ENCODE measurements at regions not wholly inside any gene's neighbourhood (a gene's known extent, or its start where the extent isn't known, plus 50 kb on each side); places are given as distances from the start of the nearest gene placed in this dataset.
"Not testable (repeated sequence)": the region's sequence is repeated elsewhere in the genome, so short reads cannot be mapped to it uniquely, and the experiment has no call there.

DNA sequence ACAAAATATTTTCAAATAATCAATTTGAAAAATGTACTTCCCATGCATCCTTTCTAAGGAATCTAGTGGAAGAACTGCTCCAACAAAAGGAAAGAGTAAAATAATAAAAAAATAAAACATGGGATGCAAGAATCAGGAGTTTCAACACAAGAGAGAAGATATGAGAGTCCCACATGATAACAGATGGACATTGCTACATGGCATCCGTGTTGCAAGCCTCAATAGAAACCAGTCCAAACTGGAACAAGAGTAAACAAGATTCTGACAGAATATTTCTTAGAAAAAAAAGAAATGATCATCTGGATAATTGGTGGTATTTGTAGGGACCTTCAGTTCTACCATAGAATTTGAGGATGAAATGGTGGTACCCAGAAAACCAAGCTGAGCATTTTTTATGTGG, 186.8 kb downstream of the FRK start:
- DNase-seq: no peak
- intact Hi-C loops (cut with DNase I): no loop called here
- no peak for ATAC-seq (ENCODE audit: low FRiP score)
- no peaks in the 10 kb centered on the region for H3K9me3 ChIP-seq (ENCODE audit: control insufficient read depth, low read length)
- no peaks in the 10 kb centered on the region for H3K36me3 ChIP-seq (ENCODE audit: control insufficient read depth in 1 of 2, insufficient read depth in 2 of 2, low read length in 1 of 2)
- no peak overlapping the region for H3K27ac ChIP-seq (ENCODE audit: low read depth in 1 of 2, low read length in 2 of 2)
- no peaks in the 10 kb centered on the region for H3K4me1 ChIP-seq (ENCODE audit: control insufficient read depth in 1 of 2, insufficient read depth in 2 of 2, low read length in 2 of 2)
- H3K4me3 ChIP-seq (ENCODE audit: low read length in 2 of 2): no peak overlapping the region
- 73 to 77% methylated on average over 1 of the region's 1 CpG for WGBS, 2 donors
- H3K27me3 ChIP-seq (ENCODE audit: control insufficient read depth in 1 of 2, insufficient read depth in 2 of 2, low read length in 1 of 2): no peaks in the 10 kb centered on the region

DNA sequence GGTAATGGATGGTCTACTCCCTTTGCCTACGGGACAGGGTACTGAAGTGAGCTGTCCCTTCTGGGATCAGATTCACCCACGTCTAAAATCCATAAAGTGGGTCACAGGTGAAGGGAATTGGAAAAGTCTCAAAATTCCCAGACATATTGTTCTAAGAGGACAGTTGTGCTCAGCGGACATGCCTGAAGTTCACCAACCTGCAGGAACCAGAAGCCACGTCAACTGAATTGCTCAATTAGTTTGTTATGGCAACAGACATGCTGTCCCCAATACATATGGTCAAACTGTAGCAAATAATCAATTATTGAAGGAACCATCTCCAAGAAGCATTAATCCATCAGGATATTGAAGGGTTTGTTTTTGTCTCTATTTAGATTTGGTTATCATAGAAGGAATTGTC, 190.2 kb downstream of the FRK start:
- Histone ChIP-seq H3K4me3 (ENCODE audit: low read length in 2 of 2) (no peak overlapping the region), H3K27ac (ENCODE audit: low read depth in 1 of 2, low read length in 2 of 2) (no peak overlapping the region), H3K36me3 (ENCODE audit: control insufficient read depth in 1 of 2, insufficient read depth in 2 of 2, low read length in 1 of 2) (no peaks in the 10 kb centered on the region), H3K9me3 (ENCODE audit: control insufficient read depth, low read length) (peaks cover 1% of the 10 kb centered on the region), H3K27me3 (ENCODE audit: control insufficient read depth in 1 of 2, insufficient read depth in 2 of 2, low read length in 1 of 2) (no peaks in the 10 kb centered on the region), H3K4me1 (ENCODE audit: control insufficient read depth in 1 of 2, insufficient read depth in 2 of 2, low read length in 2 of 2) (no peaks in the 10 kb centered on the region)
- DNase-seq (no peak), ATAC-seq (ENCODE audit: low FRiP score) (no peak)
- WGBS, 2 donors: 75 to 89% methylated on average over 4 of the region's 4 CpGs
- intact Hi-C loops (cut with DNase I): no loop called here

DNA sequence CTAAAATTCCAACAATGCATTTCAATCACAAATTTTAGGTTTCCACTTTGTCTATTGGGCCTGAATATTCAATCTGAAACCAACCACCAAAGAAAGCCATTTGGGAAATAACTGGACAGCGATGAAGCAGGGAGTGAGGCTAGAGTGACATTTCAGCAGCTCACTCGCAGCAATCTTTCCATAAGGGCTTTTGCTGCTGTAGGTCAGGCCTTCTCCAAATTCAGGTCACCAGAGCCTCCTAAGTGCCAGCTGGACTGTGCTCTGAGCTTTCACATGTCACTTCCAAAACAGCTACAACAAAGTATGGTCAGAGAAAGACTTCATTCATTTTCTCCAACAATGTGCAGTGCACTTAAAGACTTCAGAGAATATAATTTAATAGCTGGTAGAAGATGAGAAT, 194.8 kb downstream of the FRK start:
- no peak overlapping the region for H3K27ac ChIP-seq (ENCODE audit: low read depth in 1 of 2, low read length in 2 of 2)
- no peak overlapping the region for H3K4me3 ChIP-seq (ENCODE audit: low read length in 2 of 2)
- no peak for ATAC-seq (ENCODE audit: low FRiP score)
- peaks cover 1% of the 10 kb centered on the region for H3K9me3 ChIP-seq (ENCODE audit: control insufficient read depth, low read length)
- no peaks in the 10 kb centered on the region for H3K27me3 ChIP-seq (ENCODE audit: control insufficient read depth in 1 of 2, insufficient read depth in 2 of 2, low read length in 1 of 2)
- no peaks in the 10 kb centered on the region for H3K4me1 ChIP-seq (ENCODE audit: control insufficient read depth in 1 of 2, insufficient read depth in 2 of 2, low read length in 2 of 2)
- intact Hi-C loops (cut with DNase I): no loop called here
- no peaks in the 10 kb centered on the region for H3K36me3 ChIP-seq (ENCODE audit: control insufficient read depth in 1 of 2, insufficient read depth in 2 of 2, low read length in 1 of 2)
- no peak for DNase-seq
- 85% methylated on average over 2 of the region's 2 CpGs for WGBS, 2 donors

DNA sequence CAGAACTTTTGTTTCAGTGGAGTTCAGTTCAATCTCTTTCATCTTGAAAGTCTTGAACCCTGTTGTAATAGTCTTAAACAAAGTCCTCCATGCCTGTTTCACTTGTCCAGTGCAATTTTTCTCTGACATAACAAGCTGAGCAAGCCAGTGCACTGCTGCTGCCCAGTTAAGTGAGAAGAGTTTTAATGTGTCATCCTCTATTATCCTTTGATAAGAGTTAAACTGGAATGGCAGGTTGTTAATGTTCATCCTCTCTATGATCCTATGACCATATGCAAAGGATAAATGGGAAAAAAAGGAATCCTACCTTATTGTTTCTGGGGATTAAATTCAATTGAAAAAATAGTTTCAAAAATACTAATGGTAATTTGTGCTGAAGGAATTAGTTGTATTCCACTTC, 197.5 kb downstream of the FRK start:
- H3K4me3 ChIP-seq (ENCODE audit: low read length in 2 of 2): no peak overlapping the region
- H3K4me1 ChIP-seq (ENCODE audit: control insufficient read depth in 1 of 2, insufficient read depth in 2 of 2, low read length in 2 of 2): no peaks in the 10 kb centered on the region
- no peaks in the 10 kb centered on the region for H3K27me3 ChIP-seq (ENCODE audit: control insufficient read depth in 1 of 2, insufficient read depth in 2 of 2, low read length in 1 of 2)
- DNase-seq: no peak
- peaks cover 3% of the 10 kb centered on the region for H3K9me3 ChIP-seq (ENCODE audit: control insufficient read depth, low read length)
- no peak for ATAC-seq (ENCODE audit: low FRiP score)
- H3K27ac ChIP-seq (ENCODE audit: low read depth in 1 of 2, low read length in 2 of 2): no peak overlapping the region
- intact Hi-C loops (cut with DNase I): no loop called here
- H3K36me3 ChIP-seq (ENCODE audit: control insufficient read depth in 1 of 2, insufficient read depth in 2 of 2, low read length in 1 of 2): no peaks in the 10 kb centered on the region

DNA sequence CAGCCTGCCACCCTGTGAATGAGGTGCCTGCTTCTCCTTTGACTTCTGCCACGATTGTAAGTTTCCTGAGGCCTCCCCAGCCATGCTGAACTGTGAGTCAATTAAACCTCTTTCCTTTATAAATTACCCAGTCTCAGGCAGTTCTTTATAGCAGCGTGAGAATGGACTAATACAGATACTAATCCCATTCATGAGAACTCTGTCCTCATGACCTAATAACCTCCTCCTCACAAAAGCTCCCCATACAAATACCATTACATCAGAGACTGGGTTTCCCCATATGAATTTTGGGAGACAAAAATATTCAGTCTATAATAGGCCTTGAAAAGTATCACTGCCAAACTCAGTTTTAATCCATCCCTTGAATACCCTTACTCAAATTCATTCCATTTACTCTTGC, 199.0 kb downstream of the FRK start:
- ATAC-seq (ENCODE audit: low FRiP score); intact Hi-C loops (cut with DNase I); H3K27ac ChIP-seq (ENCODE audit: low read depth in 1 of 2, low read length in 2 of 2); H3K27me3 ChIP-seq (ENCODE audit: control insufficient read depth in 1 of 2, insufficient read depth in 2 of 2, low read length in 1 of 2); H3K36me3 ChIP-seq (ENCODE audit: control insufficient read depth in 1 of 2, insufficient read depth in 2 of 2, low read length in 1 of 2); DNase-seq; H3K9me3 ChIP-seq (ENCODE audit: control insufficient read depth, low read length); H3K4me3 ChIP-seq (ENCODE audit: low read length in 2 of 2); H3K4me1 ChIP-seq (ENCODE audit: control insufficient read depth in 1 of 2, insufficient read depth in 2 of 2, low read length in 2 of 2): not testable (repeated sequence)
- whole genome bisulfite sequencing, 2 donors: 51 to 65% methylated on average over 2 of the region's 2 CpGs

DNA sequence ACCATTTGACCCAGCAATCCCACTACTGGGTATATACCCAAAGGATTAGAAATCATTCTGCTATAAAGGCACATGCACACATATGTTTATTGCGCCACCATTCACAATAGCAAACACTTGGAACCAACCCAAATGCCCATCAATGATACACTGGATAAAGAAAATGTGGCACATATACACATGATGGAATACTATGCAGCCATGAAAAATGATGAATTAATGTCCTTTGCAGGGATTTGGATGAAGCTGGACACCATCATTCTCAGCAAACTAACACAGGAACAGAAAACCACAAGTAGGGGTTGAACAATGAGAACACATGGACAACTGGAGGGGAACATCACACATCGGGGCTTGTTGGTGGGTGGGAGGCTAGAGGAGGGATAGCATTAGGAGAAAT, 201.1 kb downstream of the FRK start:
- H3K36me3 ChIP-seq (ENCODE audit: control insufficient read depth in 1 of 2, insufficient read depth in 2 of 2, low read length in 1 of 2); ATAC-seq (ENCODE audit: low FRiP score); H3K9me3 ChIP-seq (ENCODE audit: control insufficient read depth, low read length); intact Hi-C loops (cut with DNase I); H3K4me3 ChIP-seq (ENCODE audit: low read length in 2 of 2); H3K27me3 ChIP-seq (ENCODE audit: control insufficient read depth in 1 of 2, insufficient read depth in 2 of 2, low read length in 1 of 2); H3K27ac ChIP-seq (ENCODE audit: low read depth in 1 of 2, low read length in 2 of 2); DNase-seq; H3K4me1 ChIP-seq (ENCODE audit: control insufficient read depth in 1 of 2, insufficient read depth in 2 of 2, low read length in 2 of 2): not testable (repeated sequence)
- 94% methylated on average over 2 of the region's 2 CpGs for WGBS, 2 donors

DNA sequence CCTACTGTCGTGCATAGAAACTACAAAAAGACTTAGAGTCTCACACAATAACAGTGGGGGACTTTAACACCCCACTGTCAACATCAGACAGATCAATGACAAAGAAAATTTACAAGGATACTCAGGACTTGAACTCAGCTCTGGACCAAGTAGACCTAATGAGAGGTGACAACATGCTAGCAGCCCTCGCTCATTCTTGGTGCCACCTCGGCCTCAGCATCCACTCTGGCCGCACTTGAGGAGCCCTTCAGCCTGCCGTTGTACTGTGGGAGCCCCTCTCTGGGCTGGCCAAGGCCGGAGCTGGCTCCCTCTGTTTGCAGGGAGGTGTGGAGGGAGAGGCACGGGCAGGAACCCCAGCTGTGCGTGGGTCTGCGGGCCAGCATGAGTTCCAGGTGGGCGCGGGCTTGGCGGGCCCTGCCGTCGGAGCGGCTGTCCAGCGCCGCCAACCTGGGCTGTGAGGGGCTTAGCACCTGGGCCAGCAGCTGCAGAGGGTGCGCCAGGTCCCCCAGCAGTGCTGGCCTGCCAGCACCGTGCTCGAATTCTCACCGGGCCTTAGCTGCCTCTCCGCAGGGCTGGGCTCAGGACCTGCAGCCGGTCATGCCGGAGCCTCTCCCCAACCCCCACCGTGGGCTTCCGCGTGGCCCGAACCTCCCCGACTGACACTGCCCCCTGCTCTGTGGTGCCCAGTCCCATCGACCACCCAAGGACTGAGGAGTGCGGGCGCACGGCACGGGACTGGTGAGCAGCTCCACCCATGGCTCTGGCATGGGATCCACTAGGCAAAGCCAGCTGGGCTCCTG, 205.6 kb downstream of the FRK start:
- DNase-seq: no peak
- H3K27ac ChIP-seq (ENCODE audit: low read depth in 1 of 2, low read length in 2 of 2): no peak overlapping the region
- H3K4me3 ChIP-seq (ENCODE audit: low read length in 2 of 2): no peak overlapping the region
- intact Hi-C loops (cut with DNase I): no loop called here
- peaks cover 6% of the 10 kb centered on the region for H3K9me3 ChIP-seq (ENCODE audit: control insufficient read depth, low read length)
- no peaks in the 10 kb centered on the region for H3K4me1 ChIP-seq (ENCODE audit: control insufficient read depth in 1 of 2, insufficient read depth in 2 of 2, low read length in 2 of 2)
- no peaks in the 10 kb centered on the region for H3K36me3 ChIP-seq (ENCODE audit: control insufficient read depth in 1 of 2, insufficient read depth in 2 of 2, low read length in 1 of 2)
- H3K27me3 ChIP-seq (ENCODE audit: control insufficient read depth in 1 of 2, insufficient read depth in 2 of 2, low read length in 1 of 2): no peaks in the 10 kb centered on the region
- ATAC-seq (ENCODE audit: low FRiP score): no peak
- 94 to 96% methylated on average over 34 of the region's 34 CpGs for WGBS, 2 donors

DNA sequence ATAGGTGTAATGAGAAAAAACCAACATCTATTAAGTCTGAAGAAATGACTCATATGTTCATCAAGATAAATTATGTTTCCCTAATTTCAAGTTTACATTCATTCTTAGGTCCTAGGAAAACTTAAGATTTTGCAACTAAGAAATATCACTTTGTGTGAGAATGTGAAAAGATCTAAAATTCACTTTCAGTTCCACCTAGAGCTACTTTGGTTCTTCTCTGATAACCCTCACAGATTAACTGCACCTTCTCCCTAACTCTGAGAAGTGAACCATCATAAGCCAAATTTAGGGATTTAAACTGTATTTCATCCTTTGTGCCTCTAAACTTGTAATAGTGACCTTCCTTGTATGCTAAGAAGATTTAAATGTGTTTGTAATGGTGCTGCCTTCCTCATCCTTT, 213.0 kb downstream of the FRK start:
- no peaks in the 10 kb centered on the region for H3K27me3 ChIP-seq (ENCODE audit: control insufficient read depth in 1 of 2, insufficient read depth in 2 of 2, low read length in 1 of 2)
- no peak overlapping the region for H3K27ac ChIP-seq (ENCODE audit: low read depth in 1 of 2, low read length in 2 of 2)
- no peaks in the 10 kb centered on the region for H3K4me1 ChIP-seq (ENCODE audit: control insufficient read depth in 1 of 2, insufficient read depth in 2 of 2, low read length in 2 of 2)
- H3K9me3 ChIP-seq (ENCODE audit: control insufficient read depth, low read length): no peaks in the 10 kb centered on the region
- intact Hi-C loops (cut with DNase I): no loop called here
- H3K36me3 ChIP-seq (ENCODE audit: control insufficient read depth in 1 of 2, insufficient read depth in 2 of 2, low read length in 1 of 2): no peaks in the 10 kb centered on the region
- no peak for ATAC-seq (ENCODE audit: low FRiP score)
- no peak for DNase-seq
- H3K4me3 ChIP-seq (ENCODE audit: low read length in 2 of 2): no peak overlapping the region

DNA sequence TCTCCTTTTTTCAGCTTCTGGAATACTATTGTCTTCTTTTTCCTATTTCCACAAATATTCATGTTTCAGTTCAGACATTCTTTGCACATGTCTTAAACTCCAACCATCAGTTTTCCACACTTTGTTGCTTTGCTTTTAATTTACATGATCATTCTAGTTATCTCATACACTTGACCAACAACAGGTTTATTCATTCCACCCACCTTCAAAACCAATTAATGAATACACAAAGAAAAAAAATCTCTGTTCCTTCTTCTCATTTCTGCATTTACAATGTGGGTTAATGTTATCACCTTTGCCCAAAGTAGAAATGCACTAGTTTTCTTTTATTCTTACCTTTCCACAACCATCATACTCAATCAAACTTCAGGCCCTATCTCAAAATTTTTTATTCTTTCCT, 216.7 kb downstream of the FRK start:
- intact Hi-C loops (cut with DNase I): no loop called here
- Histone ChIP-seq H3K27me3 (ENCODE audit: control insufficient read depth in 1 of 2, insufficient read depth in 2 of 2, low read length in 1 of 2) (no peaks in the 10 kb centered on the region), H3K36me3 (ENCODE audit: control insufficient read depth in 1 of 2, insufficient read depth in 2 of 2, low read length in 1 of 2) (no peaks in the 10 kb centered on the region), H3K4me1 (ENCODE audit: control insufficient read depth in 1 of 2, insufficient read depth in 2 of 2, low read length in 2 of 2) (no peaks in the 10 kb centered on the region), H3K9me3 (ENCODE audit: control insufficient read depth, low read length) (no peaks in the 10 kb centered on the region), H3K27ac (ENCODE audit: low read depth in 1 of 2, low read length in 2 of 2) (no peak overlapping the region), H3K4me3 (ENCODE audit: low read length in 2 of 2) (no peak overlapping the region)
- no peak for ATAC-seq (ENCODE audit: low FRiP score)
- no peak for DNase-seq
